Glutamatergic neuron (in vitro differentiated cells): ENCODE measurements at regions not wholly inside any gene's neighbourhood (a gene's known extent, or its start where the extent isn't known, plus 50 kb on each side); places are given as distances from the start of the nearest gene placed in this dataset.

Experiments
- DNase-seq: peaks from one replicate; pipeline ENCODE4 v3.0.0; 2022
- H3K27ac Mint-ChIP-seq: one replicate; pipeline ENCODE4 v1.8.0; 2020; ENCODE audit warnings: mild to moderate bottlenecking, mixed read lengths, inconsistent platforms; ENCODE audit not compliant: unreplicated experiment
- H3K27me3 Mint-ChIP-seq: one replicate; pipeline ENCODE4 v1.8.0; 2020; ENCODE audit warnings: mild to moderate bottlenecking, moderate library complexity, mixed read lengths, inconsistent platforms; ENCODE audit not compliant: unreplicated experiment
- H3K36me3 Mint-ChIP-seq: one replicate; pipeline ENCODE4 v1.8.0; 2020; ENCODE audit warnings: mild to moderate bottlenecking, mixed read lengths, inconsistent platforms; ENCODE audit not compliant: unreplicated experiment
- H3K4me1 Mint-ChIP-seq: one replicate; pipeline ENCODE4 v1.8.0; 2020; ENCODE audit warnings: mild to moderate bottlenecking, low read depth, mixed read lengths, inconsistent platforms; ENCODE audit not compliant: unreplicated experiment
- H3K4me3 Mint-ChIP-seq: one replicate; pipeline ENCODE4 v1.8.0; 2020; ENCODE audit warnings: mild to moderate bottlenecking, mixed read lengths, inconsistent platforms; ENCODE audit not compliant: unreplicated experiment
- H3K9me3 Mint-ChIP-seq: one replicate; pipeline ENCODE4 v1.8.0; 2020; ENCODE audit warnings: mild to moderate bottlenecking, moderate library complexity, mixed read lengths, inconsistent platforms; ENCODE audit not compliant: unreplicated experiment
- TF ChIP-seq, protein P1 (sequence below): fragments of 200-600 bp; sonication (generic); IDR thresholded peaks from one replicate; pipeline ENCODE4 v1.5.0; 2021; ENCODE audit not compliant: partially characterized antibody, unreplicated experiment

DNA sequence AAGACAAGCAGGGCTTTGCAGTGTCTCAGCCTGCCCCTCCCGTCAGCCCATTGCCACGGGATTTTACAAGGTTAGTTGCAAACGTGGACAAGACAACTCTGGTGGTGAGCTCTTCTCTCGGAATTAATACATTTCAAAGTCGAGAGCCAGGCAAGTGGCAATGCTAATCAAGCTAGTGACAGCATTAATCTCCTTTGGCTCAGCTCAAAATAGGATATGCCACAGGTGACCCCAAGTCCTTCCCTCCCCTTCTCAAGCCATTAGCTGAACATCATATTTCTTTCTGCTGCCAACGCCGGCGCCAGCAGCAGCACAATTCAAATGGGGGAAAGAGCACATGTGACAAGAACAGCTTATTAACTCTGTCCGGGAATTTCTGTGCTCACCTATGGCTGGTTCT lies 190.1 kb downstream of the ATPSCKMT start:
- H3K9me3 Mint-ChIP-seq: no peaks in the 10 kb centered on the region
- no peaks in the 10 kb centered on the region for H3K27me3 Mint-ChIP-seq
- no peaks in the 10 kb centered on the region for H3K4me1 Mint-ChIP-seq
- no peak overlapping the region for H3K4me3 Mint-ChIP-seq
- TF ChIP-seq, protein P1, sequence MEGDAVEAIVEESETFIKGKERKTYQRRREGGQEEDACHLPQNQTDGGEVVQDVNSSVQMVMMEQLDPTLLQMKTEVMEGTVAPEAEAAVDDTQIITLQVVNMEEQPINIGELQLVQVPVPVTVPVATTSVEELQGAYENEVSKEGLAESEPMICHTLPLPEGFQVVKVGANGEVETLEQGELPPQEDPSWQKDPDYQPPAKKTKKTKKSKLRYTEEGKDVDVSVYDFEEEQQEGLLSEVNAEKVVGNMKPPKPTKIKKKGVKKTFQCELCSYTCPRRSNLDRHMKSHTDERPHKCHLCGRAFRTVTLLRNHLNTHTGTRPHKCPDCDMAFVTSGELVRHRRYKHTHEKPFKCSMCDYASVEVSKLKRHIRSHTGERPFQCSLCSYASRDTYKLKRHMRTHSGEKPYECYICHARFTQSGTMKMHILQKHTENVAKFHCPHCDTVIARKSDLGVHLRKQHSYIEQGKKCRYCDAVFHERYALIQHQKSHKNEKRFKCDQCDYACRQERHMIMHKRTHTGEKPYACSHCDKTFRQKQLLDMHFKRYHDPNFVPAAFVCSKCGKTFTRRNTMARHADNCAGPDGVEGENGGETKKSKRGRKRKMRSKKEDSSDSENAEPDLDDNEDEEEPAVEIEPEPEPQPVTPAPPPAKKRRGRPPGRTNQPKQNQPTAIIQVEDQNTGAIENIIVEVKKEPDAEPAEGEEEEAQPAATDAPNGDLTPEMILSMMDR: no peak
- DNase-seq: no peak
- H3K27ac Mint-ChIP-seq: no peak overlapping the region
- no peaks in the 10 kb centered on the region for H3K36me3 Mint-ChIP-seq

DNA sequence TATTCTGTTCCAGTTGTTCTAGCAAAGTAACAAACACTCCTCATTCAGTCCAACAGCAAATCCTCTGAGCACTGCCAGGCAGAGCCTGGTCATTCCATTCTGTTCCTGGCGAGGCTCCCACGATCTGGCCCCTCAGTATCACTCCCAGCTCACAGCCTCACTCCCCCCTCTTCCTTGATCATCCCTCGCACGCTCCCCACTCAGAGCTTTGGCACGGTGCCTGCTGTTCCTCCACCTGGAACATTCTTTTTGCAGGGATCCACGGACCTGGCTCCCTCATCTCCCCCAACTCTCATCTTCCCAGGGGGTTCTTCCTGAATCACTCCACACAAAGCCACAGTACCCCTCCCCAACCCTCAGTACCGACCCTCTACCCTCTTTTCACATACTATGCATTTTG lies 192.3 kb downstream of the ATPSCKMT start:
- Mint-ChIP-seq H3K27ac (no peak overlapping the region), H3K27me3 (no peaks in the 10 kb centered on the region), H3K36me3 (peaks cover 6% of the 10 kb centered on the region), H3K9me3 (no peaks in the 10 kb centered on the region), H3K4me1 (no peaks in the 10 kb centered on the region), H3K4me3 (no peak overlapping the region)
- DNase-seq: no peak
- TF ChIP-seq, protein P1: no peak

DNA sequence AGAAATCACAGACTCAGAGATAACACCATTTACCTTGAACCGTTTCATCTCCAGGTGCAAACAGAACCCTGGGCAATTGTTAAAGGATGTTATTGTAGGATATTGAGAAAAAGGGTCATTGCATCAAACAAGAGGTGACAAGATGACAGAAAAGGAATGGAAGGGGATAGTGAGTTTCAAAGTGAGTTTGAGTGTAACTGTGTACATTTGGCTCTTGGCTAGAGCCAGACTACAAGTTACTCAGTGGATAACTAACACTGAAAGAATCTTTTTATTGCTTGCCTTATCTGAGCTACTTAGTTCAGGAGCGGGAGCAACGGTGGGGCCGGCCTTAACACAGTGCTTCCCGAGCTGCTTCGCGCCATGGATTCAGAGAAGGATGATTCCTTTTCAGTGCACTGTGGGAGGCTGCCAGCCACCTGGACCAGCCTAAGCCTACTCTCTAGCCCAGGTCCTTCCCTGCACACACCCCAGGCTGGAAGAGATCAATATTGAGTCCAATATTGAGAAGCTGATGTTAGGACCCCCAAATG lies 193.4 kb downstream of the ATPSCKMT start:
- H3K36me3 Mint-ChIP-seq: peaks cover 11% of the 10 kb centered on the region
- peaks cover 3% of the 10 kb centered on the region for H3K9me3 Mint-ChIP-seq
- TF ChIP-seq, protein P1: no peak
- no peak overlapping the region for H3K4me3 Mint-ChIP-seq
- H3K4me1 Mint-ChIP-seq: no peaks in the 10 kb centered on the region
- H3K27ac Mint-ChIP-seq: no peak overlapping the region
- H3K27me3 Mint-ChIP-seq: no peaks in the 10 kb centered on the region
- DNase-seq: no peak

DNA sequence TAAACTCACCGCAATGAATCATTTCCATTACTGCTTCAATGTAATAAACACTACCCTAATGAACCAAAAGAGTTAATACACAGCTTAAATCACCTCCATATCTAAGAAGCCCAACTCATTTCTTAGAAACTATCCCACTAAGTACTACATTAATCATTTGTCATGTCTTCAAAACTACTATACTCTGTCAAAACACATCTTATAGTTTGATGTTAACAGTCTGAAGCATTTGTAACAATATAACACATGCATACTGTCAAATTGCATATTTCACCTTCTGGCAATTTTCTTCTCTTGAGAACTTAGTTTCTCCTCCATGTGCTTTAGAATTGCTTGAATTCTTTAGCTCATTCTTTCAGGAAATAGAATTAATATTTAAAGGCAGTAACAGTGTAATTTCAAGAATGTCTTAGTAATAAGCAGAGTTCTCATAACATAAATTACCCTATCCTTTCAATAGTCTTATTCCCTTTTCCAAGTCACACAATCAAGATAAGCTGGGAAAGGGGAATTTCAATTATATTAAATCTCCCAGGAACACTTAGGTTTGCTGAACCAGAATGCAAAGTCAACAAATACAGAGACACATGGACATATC lies 199.7 kb downstream of the ATPSCKMT start:
- Mint-ChIP-seq H3K9me3 (peaks cover 6% of the 10 kb centered on the region), H3K4me3 (no peak overlapping the region), H3K27me3 (no peaks in the 10 kb centered on the region), H3K4me1 (no peaks in the 10 kb centered on the region), H3K27ac (no peak overlapping the region), H3K36me3 (peaks cover 16% of the 10 kb centered on the region)
- no peak for DNase-seq
- TF ChIP-seq, protein P1: no peak

DNA sequence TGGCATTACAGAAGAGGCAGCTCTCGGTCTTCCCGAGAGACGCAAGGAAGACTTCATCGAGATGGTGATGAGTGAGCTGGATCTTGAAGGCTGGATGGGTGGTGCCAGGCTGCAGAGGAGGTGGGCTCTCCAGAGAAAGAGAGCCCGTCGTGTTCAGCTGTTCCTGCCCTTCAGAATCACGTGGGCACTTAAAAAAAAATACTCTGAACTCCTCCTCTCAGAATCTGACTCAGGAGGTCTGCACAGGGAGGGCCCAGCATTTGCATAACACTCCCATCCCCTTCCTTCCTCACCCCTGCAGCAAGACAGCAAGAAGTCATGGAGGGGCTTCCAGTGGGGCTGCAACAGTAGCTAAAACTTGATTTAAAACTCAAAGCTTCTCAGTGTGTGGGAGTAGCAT lies 203.0 kb downstream of the ATPSCKMT start:
- Mint-ChIP-seq H3K36me3 (peaks cover 8% of the 10 kb centered on the region), H3K9me3 (peaks cover 4% of the 10 kb centered on the region), H3K4me3 (no peak overlapping the region), H3K4me1 (no peaks in the 10 kb centered on the region), H3K27me3 (peaks cover 2% of the 10 kb centered on the region), H3K27ac (no peak overlapping the region)
- TF ChIP-seq, protein P1: no peak
- DNase-seq: no peak
